Spleen (tissue), 11 donors: ENCODE measurements at regions not wholly inside any gene's neighbourhood (a gene's known extent, or its start where the extent isn't known, plus 50 kb on each side); places are given as distances from the start of the nearest gene placed in this dataset.

Source experiments
- DNase-seq: peaks from one replicate; pipeline ENCODE4 v3.0.0-alpha.2; 2020
- H3K27ac ChIP-seq, 8 donors: fragments of 200-600 bp; sonication (generic) in 7 of 8; 1 replicate in 4 of 8; 2 replicates in 4 of 8; pipeline versions ENCODE4 v1.5.0 to v1.8.0; 2016 to 2021; ENCODE audit warnings: inconsistent platforms in 4 of 8, mild to moderate bottlenecking in 4 of 8, moderate library complexity in 1 of 8
- H3K27me3 ChIP-seq, 7 donors: fragments of 200-600 bp; sonication (generic) in 6 of 7; replicated peaks in 1 of 7; 1 replicate in 4 of 7; 2 replicates in 3 of 7; pipeline versions ENCODE4 v1.5.0 to v1.8.0; 2016 to 2021; ENCODE audit warnings: inconsistent platforms in 3 of 7, mild to moderate bottlenecking in 1 of 7
- H3K36me3 ChIP-seq, 6 donors: fragments of 200-600 bp; sonication (generic) in 5 of 6; 1 replicate in 4 of 6; 2 replicates in 2 of 6; pipeline versions ENCODE4 v1.5.0 to v1.8.0; 2016 to 2021; ENCODE audit warnings: inconsistent platforms in 2 of 6
- H3K4me1 ChIP-seq, 6 donors: fragments of 200-600 bp; sonication (generic) in 5 of 6; 1 replicate in 3 of 6; 2 replicates in 3 of 6; pipeline versions ENCODE4 v1.5.0 to v1.8.0; 2016 to 2021; ENCODE audit warnings: inconsistent platforms in 3 of 6
- H3K4me3 ChIP-seq, 8 donors: fragments of 200-600 bp; sonication (generic) in 7 of 8; 1 replicate in 4 of 8; 2 replicates in 4 of 8; pipeline versions ENCODE4 v1.5.0 to v1.8.0; 2016 to 2021; ENCODE audit warnings: inconsistent platforms in 4 of 8, mild to moderate bottlenecking in 4 of 8, moderate library complexity in 2 of 8
- H3K9me3 ChIP-seq, 8 donors: fragments of 200-600 bp; sonication (generic) in 7 of 8; 1 replicate in 4 of 8; 2 replicates in 4 of 8; pipeline versions ENCODE4 v1.5.0 to v1.8.0; 2016 to 2021; ENCODE audit warnings: inconsistent platforms in 4 of 8
- CTCF ChIP-seq, 11 experiments: fragments of 200-600 bp in 7 of 11; fragments of 450-650 bp in 4 of 11; sonication (generic) in 4 of 11; IDR thresholded peaks in 8 of 11; conservative IDR thresholded peaks in 3 of 11; 1 replicate in 7 of 11; 2 replicates in 4 of 11; pipeline versions ENCODE4 v1.4.0 to v1.8.0; 2016 to 2021; ENCODE audit warnings: antibody characterized with exemption in 11 of 11, inconsistent platforms in 4 of 11, mild to moderate bottlenecking in 1 of 11
- POLR2A ChIP-seq, 3 donors: fragments of 450-650 bp; IDR thresholded peaks; one replicate each; pipeline ENCODE4 v1.5.1; 2017; ENCODE audit warnings: antibody characterized with exemption in 3 of 3, mild to moderate bottlenecking in 1 of 3
- POLR2AphosphoS5 ChIP-seq, 3 donors: sonication (generic); formaldehyde crosslinking; IDR thresholded peaks; one replicate each; pipeline ENCODE4 v1.5.1; 2017; ENCODE audit warnings: antibody characterized with exemption in 3 of 3
- WGBS, 5 donors: extraction: QIAGEN DNeasy Blood & Tissue Kit in 3 of 5; methylation state at CpG; one replicate each; pipeline versions ENCODE4 v1.1.5 to v1.1.7; 2013 to 2018; 5-methylcytosine and 5-hydroxymethylcytosine counted together
- intact Hi-C: fragments of 100-400 bp; cut with DNase I; formaldehyde crosslinking; loops from one replicate; pipeline ENCODE4 v1.15.0; 2023; ENCODE audit warnings: low total_unique reads
- donor health status: healthy with polysubstance abuse.
- donor health status: DM: no; HTN: no; CAD: no; lungs with moderate emphysema.
- donor health status: DM: no; HTN: no; CAD: no.
- donor health status: Bipolar disorder and iron deficiency.
- donor health status: healthy.
- donor health status: DM: no; HTN: no; CAD: no.
- donor health status: DM: yes; HTN: yes; CAD: no.

- H3K27me3 ChIP-seq, result no peaks in the 10 kb centered on the region
- H3K4me1 ChIP-seq, result no peaks in the 10 kb centered on the region
- H3K36me3 ChIP-seq, result no peaks in the 10 kb centered on the region
- H3K4me3 ChIP-seq, result no peak overlapping the region
- no peaks in the 10 kb centered on the region for H3K9me3 ChIP-seq
- no peak overlapping the region for H3K27ac ChIP-seq
- TF ChIP-seq POLR2AphosphoS5 (IDR thresholded peaks at IDR 0.05) (no peak), CTCF (IDR thresholded peaks at IDR 0.05 in 8 of 11, conservative IDR thresholded peaks at IDR 0.05 in 3 of 11) (no peak), POLR2A (IDR thresholded peaks at IDR 0.05) (no peak)
- DNase-seq, result no peak
- intact Hi-C loops, result no loop called here
Measured at GRCh38 chr3:106049821-106050220, 181.0 kb upstream of the CBLB start.

- H3K36me3 ChIP-seq, result no peaks in the 10 kb centered on the region
- no peak for DNase-seq
- no peaks in the 10 kb centered on the region for H3K4me1 ChIP-seq
- H3K27me3 ChIP-seq, result no peaks in the 10 kb centered on the region
- no peaks in the 10 kb centered on the region for H3K9me3 ChIP-seq
- TF ChIP-seq POLR2A (IDR thresholded peaks at IDR 0.05), result no peak
- no peak for TF ChIP-seq CTCF (IDR thresholded peaks at IDR 0.05 in 8 of 11, conservative IDR thresholded peaks at IDR 0.05 in 3 of 11)
- TF ChIP-seq POLR2AphosphoS5 (IDR thresholded peaks at IDR 0.05), result no peak
- WGBS, 5 donors, result 84 to 90% (median 87%) methylated on average over 3 of the region's 3 CpGs
- no peak overlapping the region for H3K27ac ChIP-seq
- intact Hi-C loops, result no loop called here
- H3K4me3 ChIP-seq, result no peak overlapping the region
Measured at GRCh38 chr3:106056931-106057330, 188.1 kb upstream of the CBLB start.

GRCh38 chr3:106058475-106058874 lies 189.7 kb upstream of the CBLB start:
- intact Hi-C loops, result no loop called here
- no peak for DNase-seq
- Histone ChIP-seq H3K27me3 (no peaks in the 10 kb centered on the region), H3K36me3 (no peaks in the 10 kb centered on the region), H3K27ac (no peak overlapping the region), H3K9me3 (no peaks in the 10 kb centered on the region), H3K4me3 (no peak overlapping the region), H3K4me1 (no peaks in the 10 kb centered on the region)
- TF ChIP-seq POLR2AphosphoS5 (IDR thresholded peaks at IDR 0.05) (no peak), POLR2A (IDR thresholded peaks at IDR 0.05) (no peak), CTCF (IDR thresholded peaks at IDR 0.05 in 8 of 11, conservative IDR thresholded peaks at IDR 0.05 in 3 of 11) (no peak)
- WGBS, 5 donors, result 80 to 93% (median 81%) methylated on average over 2 of the region's 2 CpGs

GRCh38 chr3:106059953-106060517 lies 191.2 kb upstream of the CBLB start:
- DNase-seq, result no peak
- Histone ChIP-seq H3K36me3 (no peaks in the 10 kb centered on the region), H3K27ac (no peak overlapping the region), H3K27me3 (no peaks in the 10 kb centered on the region), H3K4me1 (no peaks in the 10 kb centered on the region), H3K9me3 (peaks cover 0 to 11% (median 7%) of the 10 kb centered on the region in 8 donors), H3K4me3 (no peak overlapping the region)
- intact Hi-C loops, result no loop called here
- TF ChIP-seq POLR2AphosphoS5 (IDR thresholded peaks at IDR 0.05) (no peak), POLR2A (IDR thresholded peaks at IDR 0.05) (no peak), CTCF (IDR thresholded peaks at IDR 0.05 in 8 of 11, conservative IDR thresholded peaks at IDR 0.05 in 3 of 11) (no peak)
- 69 to 73% (median 73%) methylated on average over 2 of the region's 2 CpGs for WGBS, 5 donors
